ENCODE measurements at regions not wholly inside any gene's neighbourhood (a gene's known extent, or its start where the extent isn't known, plus 50 kb on each side); places are given as distances from the start of the nearest gene placed in this dataset.

DNA sequence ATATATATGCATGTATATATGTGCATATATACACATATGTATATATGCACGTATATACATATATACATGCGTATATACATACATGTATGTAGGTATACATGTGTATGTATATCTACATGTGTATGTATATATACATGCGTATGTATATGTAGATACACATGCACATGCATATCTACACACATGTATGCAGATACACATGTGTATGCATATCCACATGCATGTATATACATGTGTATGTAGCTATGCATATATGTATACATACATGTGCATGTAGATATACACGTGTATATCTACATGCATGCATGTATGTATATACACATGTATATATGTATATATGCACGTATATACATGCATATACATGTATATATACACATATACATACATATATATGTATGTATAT lies 95.8 kb upstream of the STEAP4 start:
- no peak for DNase-seq

DNA sequence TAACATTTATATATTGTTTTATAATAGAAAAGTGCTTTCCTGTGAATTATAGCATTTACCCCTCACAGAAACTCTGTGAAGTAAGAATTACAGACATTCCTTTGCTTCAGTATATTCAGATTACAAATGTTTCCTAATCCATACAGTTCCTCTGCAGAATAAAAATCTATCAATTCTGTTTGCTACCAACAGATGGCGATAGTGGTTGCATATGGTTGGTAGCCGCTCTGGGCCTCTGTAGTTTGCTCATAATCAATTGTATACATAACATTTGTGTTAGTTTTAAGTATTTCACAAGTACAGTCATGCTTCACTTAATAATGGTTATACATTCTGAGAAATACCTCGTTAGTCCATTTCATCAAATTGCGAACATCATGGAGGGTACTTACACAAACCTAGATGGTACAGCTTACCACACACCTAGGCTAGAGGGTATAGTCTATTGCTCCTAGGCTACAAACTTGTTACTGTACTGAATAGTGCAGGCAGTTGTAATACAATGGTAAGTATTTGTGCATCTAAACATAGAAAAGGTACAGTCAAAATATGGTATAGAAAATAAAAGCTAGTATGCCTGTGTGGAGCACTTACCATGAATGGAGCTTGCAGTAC lies 94.4 kb upstream of the STEAP4 start:
- DNase-seq = peak in 1 of 2 experiments; percentile 20

DNA sequence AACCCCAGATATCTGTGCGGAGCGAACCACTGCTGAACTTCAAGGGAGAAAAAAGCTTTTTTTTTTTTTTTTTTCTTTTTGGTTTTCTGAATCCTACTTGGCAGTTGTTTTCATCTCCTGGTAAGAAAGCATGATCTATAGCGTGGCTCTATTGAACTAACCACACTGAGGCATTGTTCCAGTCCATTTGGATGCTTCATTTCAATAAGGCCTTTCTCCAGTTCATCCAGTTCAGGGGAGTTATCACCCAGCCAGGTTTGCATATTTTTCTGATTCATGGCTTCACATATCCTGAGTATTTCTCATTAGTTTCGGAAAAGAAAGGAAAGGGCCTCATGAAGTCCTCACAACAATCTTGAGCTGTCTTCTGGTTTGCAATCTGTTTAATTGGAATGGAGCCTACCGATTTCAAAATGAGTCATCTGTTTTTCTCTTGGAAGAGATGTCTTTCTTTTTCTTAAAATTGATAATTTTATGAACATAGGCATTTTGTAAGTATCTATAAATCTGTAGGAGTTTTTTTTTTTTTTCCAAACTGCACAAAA lies 93.1 kb upstream of the STEAP4 start:
- DNase-seq = no peak

DNA sequence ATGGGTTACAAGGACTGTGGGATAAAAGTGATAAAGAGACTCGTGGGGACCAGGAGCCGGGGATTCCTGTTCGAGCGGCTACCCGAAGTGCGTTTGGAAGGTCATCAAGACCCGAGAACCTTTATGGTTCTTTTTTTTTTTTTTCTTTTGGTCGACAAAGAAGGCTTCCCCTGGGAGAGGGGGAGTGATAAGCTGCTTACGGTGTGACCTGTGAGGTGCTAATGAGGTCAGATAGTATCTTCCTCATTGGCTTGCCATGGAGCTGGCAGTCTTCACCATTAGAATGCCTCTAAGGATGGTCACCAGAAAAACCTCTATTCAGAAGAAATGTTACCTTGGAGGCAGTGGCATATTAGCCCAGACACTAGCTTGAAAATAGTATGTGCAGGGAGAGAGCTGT lies 92.3 kb upstream of the STEAP4 start:
- no peak for DNase-seq

DNA sequence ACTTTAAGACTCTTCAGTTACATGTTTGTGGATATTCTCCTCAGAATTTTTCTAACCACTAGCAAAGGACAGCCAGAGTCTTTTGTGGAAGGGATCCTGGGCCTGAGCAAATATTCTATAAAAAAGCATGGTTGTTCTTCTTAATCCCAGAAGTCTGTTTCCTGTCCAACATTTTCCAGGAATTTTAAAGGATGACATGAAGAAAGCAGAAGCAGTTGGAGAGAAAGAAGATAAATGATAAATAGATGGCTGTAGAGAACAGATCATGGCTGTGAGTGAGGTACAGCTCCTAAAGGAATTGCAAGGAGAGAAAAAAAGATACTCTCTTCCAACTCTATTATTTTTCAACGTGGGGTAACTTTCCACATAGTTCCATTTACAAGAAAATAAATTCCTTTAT lies 91.8 kb upstream of the STEAP4 start:
- no peak for DNase-seq

DNA sequence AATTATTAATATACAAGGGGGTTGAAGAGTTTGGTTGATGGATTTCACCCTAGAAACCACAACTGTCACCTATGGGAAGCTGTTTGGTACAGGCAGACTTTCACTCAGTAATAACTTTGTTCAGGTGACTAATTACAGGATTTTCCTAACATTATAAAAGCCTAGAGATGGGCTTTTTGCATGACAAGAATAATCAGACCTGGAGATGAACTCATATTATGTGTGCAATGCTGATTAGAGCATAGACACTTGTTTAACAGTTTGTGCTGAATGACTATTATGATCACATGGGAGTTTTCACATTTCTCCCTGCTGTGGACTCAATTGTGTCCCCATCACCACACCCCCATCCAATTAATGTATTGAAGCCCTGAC lies 90.2 kb upstream of the STEAP4 start:
- DNase-seq = no peak

DNA sequence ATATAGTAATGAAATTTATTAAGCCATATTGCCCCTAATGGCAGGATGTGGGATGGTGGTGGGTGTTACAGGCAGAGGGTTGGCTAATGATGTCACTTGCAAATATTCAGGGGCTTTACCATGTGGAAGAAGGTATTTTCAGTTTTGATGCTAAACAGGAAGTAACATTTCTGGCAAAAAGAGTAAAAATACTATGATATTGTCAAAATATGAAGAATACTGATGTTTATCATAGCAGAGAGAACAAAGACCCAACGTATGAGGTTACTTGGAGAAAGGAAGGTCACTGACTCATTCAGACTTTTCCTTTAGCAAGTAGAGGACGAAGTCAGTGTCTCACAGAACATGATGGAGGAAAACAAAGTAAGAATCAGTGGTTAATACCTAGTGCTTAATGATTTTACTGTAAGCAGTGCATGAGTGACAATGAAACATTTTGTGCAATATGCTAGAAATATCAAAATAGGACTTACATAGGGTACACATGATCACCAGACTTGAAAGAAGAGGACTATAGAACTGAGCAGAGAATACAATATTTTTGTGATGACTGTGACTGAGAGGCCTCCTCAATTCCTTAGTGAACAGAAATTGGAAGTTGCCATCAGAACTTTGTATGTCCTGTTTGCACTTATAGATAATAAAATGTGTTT lies 89.7 kb upstream of the STEAP4 start:
- no peak for DNase-seq

DNA sequence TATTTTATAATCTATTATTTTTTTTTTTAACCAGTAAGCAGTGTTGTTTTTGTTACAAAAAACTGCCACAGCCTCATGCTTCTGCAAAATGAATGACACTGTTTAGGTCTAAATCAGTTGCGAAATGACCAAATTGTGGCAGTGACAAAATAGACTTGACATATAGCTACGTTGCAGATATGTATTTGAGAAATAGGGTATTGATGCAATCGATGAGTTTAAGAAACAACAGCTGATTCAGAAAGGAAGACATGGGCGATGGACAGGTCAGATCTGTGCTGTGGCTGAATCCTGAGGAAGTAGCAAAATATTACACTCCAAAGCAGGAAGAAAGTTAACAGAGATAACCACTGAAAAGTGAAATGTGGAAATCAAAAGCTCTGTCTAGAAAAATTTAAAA lies 89.0 kb upstream of the STEAP4 start:
- DNase-seq = no peak

DNA sequence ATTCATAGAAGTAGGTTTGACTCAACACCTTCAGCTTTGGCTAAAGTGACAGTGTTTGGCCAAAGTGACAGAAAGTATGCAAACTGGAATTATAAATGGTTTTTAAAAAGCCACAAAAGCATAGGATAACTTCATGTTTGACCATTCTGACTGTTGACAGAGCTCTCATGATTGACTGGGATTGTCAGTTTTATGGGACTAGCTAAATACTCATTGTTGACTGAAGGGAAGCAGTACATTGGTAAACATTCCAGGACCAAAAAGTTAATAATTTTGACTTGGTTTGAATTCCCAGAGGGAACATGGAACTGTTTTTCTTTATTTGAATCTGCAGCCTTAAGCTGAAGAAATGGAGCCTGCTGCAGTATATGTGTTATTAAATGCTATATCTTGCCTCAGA lies 84.6 kb upstream of the STEAP4 start:
- no peak for DNase-seq

DNA sequence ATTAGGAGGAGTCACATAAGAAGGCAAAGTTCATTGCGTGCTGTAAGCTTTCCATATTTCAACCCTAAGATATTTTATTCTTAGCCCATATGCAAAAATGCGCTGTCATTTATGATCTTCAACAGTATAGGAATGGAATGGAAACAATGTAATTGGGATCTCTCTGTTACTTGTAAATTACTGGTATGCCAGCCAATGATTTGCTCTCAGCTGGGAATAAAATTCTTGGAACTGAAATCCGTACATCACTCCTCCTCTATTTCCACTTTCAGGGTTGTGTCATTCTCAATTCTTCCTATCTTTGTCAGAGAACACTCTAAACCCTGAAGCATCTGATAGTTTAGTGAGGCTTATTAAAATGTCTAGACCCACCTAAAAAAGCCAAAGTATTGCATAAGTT lies 80.7 kb upstream of the STEAP4 start:
- no peak for DNase-seq

DNA sequence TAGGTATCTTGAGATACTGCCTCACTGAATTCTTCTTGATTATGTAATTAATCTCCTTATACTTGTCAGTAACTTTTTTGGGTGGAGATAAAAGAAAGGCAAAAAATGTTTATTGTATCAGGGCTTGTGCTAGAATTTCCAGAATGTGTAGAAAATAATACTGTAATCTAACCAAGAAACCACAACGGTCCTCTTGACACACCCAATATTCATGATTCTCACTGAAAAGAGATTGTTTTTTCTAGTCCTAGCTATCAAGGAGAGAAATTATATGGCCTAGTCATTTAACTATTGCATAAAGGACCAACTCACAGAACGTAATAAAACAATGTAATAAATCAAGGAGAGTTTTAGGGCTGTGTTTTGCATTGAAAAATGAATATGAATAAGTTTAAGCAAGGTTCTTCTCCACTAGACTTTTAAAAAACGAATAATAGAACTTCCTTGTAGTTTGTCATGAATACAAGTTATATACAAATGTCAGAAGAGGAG lies 80.0 kb upstream of the STEAP4 start:
- DNase-seq = no peak

DNA sequence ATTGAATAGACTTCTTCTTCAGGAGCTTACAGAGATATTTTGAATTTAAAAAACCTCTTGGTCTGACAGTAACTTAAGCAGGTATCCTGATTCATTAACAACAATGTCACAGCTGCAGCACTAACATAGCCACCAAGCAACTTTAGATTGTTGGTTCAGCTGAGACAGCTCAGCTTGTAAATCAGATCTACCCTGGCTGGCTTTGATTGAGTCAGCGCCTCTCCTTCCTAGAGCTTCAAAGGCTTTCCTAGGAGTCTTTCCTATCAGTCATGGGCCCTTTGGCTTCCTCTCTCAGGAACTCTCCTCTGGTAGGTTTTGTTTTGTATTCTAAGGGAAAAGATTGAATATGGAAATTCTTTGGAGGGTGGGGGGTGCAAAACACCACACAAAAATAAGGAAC lies 70.7 kb upstream of the STEAP4 start:
- no peak for DNase-seq

DNA sequence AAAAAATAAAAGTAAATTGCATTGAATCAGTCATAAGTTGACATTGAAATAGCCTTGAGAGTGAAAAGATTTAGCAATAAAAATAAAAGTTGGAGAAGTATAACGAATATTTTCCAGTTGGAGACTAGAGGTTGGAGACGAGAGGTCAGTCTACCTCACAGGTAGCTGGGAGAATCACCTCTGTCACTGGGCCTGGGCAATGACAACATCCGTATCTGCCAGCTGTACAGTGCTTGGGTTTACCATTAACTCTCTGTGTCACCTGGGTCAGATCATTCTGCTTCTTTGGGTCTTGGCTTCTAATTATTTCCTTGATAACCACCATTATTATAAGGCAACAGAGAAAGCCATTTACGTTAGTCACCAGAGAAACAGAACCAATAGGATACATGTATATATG lies 62.0 kb upstream of the STEAP4 start:
- DNase-seq = no peak

DNA sequence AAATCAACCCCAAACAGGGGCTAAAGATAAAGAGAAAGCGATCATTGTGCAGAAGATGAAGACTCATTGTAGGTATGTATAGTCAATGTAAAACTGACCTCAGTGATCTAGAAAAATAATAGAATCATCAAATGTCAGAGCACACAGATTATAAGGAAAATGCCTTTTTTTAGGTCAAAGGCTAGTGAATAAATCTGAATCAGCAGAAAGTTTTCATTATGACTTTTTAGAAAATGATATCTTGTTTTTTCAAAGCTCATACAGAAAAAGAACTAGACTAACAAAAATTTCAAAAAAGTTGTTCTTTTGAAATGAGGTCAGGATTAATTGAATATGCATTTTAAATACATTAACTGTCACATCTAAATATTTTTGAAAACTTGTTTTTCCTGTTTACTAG lies 60.2 kb upstream of the STEAP4 start:
- no peak for DNase-seq

DNA sequence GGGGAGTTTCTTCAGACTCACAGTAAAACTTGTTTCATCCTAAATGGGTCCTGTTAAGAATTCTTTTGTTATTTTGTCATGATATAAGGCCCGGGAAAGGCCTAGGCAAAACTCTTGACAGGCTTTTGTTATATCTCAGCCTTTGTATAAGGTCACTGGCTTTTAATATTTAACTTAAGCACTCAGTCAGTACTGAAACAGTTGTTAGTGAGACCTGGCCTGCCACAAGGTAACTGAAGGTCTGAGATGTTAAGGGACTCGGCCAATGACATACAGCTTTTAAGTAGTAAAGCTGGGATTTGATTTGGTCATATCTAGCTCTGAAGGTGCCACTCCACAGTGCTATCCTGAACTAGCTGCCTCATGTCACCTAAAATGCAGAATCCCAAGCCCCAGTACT lies 57.2 kb upstream of the STEAP4 start:
- no peak for DNase-seq

DNA sequence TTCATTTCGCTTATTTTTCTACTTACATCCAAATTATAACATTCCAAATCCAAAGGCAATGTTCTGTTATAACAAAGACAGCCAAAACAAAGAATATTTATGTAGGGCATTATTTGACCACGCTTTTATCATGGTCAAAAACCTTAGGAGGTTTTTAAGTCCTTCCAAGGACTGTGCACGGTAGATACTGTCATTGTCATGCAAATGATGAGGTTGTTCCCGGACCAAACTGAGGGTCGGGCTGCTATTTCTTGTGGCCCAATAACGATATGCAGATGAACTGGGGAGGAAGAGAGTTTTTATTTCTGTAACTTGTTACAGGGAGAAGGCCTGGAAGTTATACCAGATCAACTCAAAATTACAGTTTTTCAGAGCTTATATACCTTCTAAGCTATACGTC lies 56.6 kb upstream of the STEAP4 start:
- DNase-seq = no peak

DNA sequence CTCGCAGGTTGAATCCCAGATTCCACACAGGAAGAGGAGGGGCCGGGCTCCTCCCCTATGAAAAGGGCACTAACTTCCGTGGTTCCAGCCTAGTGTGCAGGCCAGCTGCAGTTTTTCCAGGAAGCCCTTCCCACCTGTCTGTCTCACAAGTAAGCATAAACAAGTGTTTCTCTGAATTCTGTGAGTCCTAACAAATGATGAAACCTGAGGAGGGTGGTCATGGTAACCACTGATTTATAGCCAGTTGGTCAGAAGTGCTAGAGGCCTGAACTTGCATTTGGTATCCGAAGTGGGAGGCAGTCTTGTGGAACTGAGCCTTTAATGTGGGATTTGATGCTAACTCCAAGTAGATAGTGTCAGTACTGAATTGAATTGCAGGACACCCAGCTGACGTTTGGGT lies 54.7 kb upstream of the STEAP4 start:
- DNase-seq = no peak

DNA sequence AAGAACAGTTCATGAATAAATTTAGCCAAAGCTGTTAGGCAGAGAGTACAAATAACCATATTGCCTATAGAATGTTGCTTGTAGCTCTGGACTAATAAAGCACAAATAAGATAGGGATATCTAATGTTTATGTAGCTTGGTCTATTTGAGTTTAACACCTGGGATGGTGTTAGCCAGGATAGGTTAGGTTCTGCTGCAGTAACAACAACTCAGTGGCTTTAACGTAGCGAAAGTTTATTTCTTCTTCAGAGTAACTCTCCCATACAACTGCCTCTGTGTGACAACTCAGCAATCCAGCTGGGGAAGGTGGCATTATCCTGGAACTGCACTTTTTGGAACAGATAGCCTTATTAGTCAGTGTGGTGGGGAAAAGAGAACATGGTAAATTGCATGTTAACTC lies 52.2 kb upstream of the STEAP4 start:
- no peak for DNase-seq

DNA sequence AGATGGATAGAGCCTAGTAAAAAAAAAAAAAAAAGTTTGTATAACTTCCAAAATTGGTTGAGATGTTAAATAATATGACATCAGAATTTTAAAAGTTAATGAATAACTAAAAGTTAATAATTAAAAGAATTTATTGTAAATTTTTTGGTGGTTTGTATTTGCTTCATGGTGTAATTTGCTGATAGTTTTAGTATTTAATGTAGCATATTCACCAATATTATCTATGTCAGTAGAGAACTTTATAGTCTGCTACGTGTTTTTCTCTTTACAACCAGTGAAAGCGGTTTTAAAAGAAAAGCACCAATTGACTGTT lies 51.8 kb upstream of the STEAP4 start:
- DNase-seq = no peak

DNA sequence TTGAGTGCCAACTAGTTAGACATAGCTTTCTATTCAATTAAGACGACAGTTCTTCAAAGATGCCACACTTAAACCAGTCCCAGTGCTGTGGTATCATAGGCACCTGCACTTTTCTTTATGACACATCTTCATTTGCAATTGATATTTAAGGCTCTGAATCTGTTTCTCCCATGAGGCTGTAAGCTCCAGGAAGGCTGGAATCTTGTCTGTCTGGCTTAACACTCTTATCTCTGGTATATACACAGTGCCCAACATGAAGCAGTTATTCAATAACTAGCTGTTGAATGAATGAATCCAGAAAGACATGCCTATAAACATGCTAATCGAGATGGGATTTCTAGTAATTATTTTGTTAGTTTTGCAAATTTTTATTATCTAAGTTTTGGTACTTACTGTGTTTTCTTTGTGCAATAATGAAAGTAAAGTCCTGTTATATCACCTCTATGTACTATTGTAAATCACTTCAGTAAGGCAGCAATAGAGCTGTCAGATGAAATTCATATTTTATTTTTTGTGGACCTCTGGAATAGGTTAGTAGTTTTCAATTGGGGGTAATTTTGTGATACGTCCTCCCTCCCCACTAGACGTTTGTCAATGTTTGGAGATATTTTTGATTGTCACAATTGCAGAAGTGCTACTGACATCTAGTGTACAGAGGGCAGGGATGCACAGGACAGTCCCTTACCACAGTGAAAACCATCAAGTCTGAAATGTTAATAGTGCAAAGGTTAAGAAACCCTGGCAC lies 51.3 kb upstream of the STEAP4 start:
- DNase-seq = no peak

DNA sequence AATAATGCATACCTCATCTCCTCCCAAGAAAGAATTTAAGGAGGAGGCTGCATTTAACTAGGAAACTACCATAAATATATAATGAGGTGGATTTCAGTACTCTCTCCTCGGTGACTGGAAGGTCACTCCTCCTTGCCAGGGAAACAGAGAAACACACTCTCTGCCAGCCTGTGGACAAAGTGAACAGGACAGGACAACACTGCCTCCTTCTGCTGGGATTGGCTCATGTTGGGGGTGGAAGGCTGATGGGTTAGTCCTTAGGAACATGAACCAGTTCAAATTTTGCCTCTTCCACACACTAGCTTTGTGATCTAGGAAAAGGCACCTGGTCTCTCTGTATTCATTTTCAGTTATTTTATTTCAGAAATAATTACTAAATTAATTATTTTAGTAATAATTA lies 50.6 kb upstream of the STEAP4 start:
- DNase-seq = no peak
